Mesodermal cell (in vitro differentiated cells): ENCODE measurements at regions not wholly inside any gene's neighbourhood (a gene's known extent, or its start where the extent isn't known, plus 50 kb on each side); places are given as distances from the start of the nearest gene placed in this dataset.

Source experiments
- H3K27ac ChIP-seq: 2 replicates; pipeline ENCODE4 v1.7.0; 2013; ENCODE audit warnings: mild to moderate bottlenecking, low read depth, low read length, moderate library complexity; ENCODE audit not compliant: severe bottlenecking
- H3K36me3 ChIP-seq: 2 replicates; pipeline ENCODE4 v1.7.1; 2013; ENCODE audit warnings: mild to moderate bottlenecking, low read length, moderate library complexity; ENCODE audit not compliant: control insufficient read depth, insufficient read depth
- H3K4me1 ChIP-seq: one replicate; pipeline ENCODE4 v1.7.1; 2013; ENCODE audit warnings: mild to moderate bottlenecking, low read length; ENCODE audit not compliant: insufficient read depth, control insufficient read depth, poor library complexity, severe bottlenecking
- H3K4me3 ChIP-seq: 2 replicates; pipeline ENCODE4 v1.7.0; 2013; ENCODE audit warnings: low read length, control low read depth, mild to moderate bottlenecking; ENCODE audit not compliant: insufficient read depth, poor library complexity, severe bottlenecking; ENCODE audit errors: extremely low read depth
- H3K9me3 ChIP-seq: 2 replicates; pipeline ENCODE4 v1.7.1; 2013; ENCODE audit warnings: mild to moderate bottlenecking, low read length, moderate library complexity; ENCODE audit not compliant: control insufficient read depth
- whole genome bisulfite sequencing, 2 experiments: methylation state at CpG; one replicate each; pipeline ENCODE4 v1.1.5; 2013; ENCODE audit warnings: missing lambda C conversion rate in 2 of 2; ENCODE audit not compliant: insufficient coverage in 2 of 2; 5-methylcytosine and 5-hydroxymethylcytosine counted together

DNA sequence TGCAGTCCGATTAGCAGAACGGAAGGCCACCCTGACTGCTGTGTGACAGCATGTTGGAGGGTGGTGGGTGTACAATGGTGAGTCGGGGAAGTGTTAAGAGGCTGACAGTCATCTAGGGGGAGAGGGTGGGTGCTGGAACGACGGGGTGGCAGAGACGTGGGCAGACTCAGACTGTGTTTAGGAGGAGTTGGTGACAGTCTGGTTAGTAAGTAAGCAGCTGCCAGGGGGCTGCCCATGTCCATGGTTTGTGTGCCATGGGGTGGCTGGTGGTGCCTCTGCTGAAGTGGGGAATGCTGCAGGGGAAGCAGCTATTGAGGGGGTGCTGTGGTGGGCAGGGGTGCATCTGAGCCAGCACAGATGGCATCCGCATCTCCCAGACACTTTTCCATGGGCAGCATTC, 51.3 kb upstream of the BOD1 start:
- Histone ChIP-seq H3K4me1 (peaks cover 22% of the 10 kb centered on the region), H3K9me3 (peaks cover 6% of the 10 kb centered on the region), H3K27ac (no peak overlapping the region), H3K4me3 (no peak overlapping the region), H3K36me3 (no peaks in the 10 kb centered on the region)
- 92 to 97% methylated on average over 7 of the region's 7 CpGs for WGBS, 2 experiments

GRCh38 chr5:173668245-173668800, 51.9 kb upstream of the BOD1 start:
- Histone ChIP-seq H3K4me3 (no peak overlapping the region), H3K27ac (no peak overlapping the region), H3K36me3 (no peaks in the 10 kb centered on the region), H3K9me3 (peaks cover 6% of the 10 kb centered on the region), H3K4me1 (peaks cover 22% of the 10 kb centered on the region)
- WGBS, 2 experiments, result 85 to 95% methylated on average over 2 of the region's 2 CpGs

DNA sequence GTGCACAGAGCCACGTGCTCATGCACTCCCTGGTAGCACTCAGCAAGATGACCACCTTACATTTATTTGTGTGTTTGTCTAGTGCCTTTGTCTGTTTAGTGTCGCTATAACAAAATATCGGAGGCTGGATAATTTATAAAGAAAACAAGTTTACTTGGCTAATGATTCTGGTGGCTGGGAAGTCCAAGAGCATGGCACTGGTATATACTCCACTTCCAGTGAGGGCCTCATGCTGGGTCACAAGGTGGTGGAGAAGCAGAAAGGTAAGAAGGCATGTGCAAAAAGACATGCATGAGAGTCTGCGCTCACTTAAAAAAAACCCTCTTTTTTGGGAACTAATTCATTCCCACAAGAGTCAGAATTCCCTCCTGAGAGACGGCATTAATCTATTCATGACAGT, 52.5 kb upstream of the BOD1 start:
- H3K27ac ChIP-seq, result no peak overlapping the region
- no peak overlapping the region for H3K4me3 ChIP-seq
- H3K36me3 ChIP-seq, result no peaks in the 10 kb centered on the region
- peaks cover 22% of the 10 kb centered on the region for H3K4me1 ChIP-seq
- peaks cover 6% of the 10 kb centered on the region for H3K9me3 ChIP-seq
- WGBS, 2 experiments, result 96 to 98% methylated on average over 4 of the region's 5 CpGs

DNA sequence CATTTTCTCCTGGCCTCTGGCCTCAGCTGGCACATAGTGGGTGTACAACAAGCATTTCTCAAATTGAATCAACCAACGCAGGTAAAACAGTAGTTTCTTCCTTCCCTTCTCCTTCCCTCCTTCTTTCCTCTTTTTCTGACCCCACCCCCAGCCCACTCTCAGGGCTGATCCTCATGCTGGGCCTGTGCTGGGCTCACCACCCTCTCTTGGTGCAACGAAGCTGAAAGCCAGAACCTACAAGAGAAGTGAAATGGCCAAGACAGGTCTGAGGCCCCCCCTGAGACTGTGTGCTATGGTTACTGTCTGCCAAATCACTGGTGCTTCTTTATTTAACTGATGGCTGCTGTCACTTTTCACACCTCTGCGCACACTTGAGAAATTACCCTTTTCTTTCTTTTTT, 53.0 kb upstream of the BOD1 start:
- no peak overlapping the region for H3K4me3 ChIP-seq
- WGBS, 2 experiments, result 63 to 100% methylated on average over 1 to 3 of the region's 3 CpGs
- peaks cover 16% of the 10 kb centered on the region for H3K4me1 ChIP-seq
- no peak overlapping the region for H3K27ac ChIP-seq
- H3K9me3 ChIP-seq, result peaks cover 6% of the 10 kb centered on the region
- H3K36me3 ChIP-seq, result no peaks in the 10 kb centered on the region

DNA sequence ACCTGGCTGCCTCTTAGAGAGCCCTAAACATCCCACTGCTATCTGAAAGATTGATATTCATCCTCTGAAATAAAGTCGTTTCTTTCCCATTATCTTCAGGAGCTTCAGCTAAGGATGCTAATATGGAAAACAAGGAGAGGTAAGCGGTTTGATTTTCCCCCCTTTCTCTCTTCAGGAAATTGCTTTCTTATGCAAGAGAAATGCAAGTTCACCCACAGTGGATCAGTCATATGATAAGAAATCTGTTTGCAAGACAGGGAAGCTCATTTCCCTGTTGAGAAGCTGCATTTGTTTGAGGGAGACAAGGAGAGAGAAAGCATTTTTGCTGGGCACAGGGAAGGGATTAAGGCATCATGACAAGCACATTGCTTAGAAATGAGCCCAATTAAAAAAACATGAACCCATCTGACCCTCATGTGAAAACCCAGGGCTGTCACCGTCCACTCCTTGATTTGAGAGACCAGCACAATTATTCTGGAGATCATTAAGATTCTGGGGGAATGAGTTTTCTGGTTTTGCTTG, 53.7 kb upstream of the BOD1 start:
- H3K9me3 ChIP-seq, result peaks cover 6% of the 10 kb centered on the region
- H3K27ac ChIP-seq, result no peak overlapping the region
- no CpG with 5 or more reads among the region's 3 CpGs for WGBS, 2 experiments
- H3K4me3 ChIP-seq, result no peak overlapping the region
- H3K4me1 ChIP-seq, result peaks cover 16% of the 10 kb centered on the region
- H3K36me3 ChIP-seq, result no peaks in the 10 kb centered on the region

GRCh38 chr5:173670791-173671120, 54.3 kb upstream of the BOD1 start:
- H3K4me3 ChIP-seq, result no peak overlapping the region
- H3K27ac ChIP-seq, result no peak overlapping the region
- WGBS, 2 experiments, result 66 to 69% methylated on average over 11 of the region's 12 CpGs

DNA sequence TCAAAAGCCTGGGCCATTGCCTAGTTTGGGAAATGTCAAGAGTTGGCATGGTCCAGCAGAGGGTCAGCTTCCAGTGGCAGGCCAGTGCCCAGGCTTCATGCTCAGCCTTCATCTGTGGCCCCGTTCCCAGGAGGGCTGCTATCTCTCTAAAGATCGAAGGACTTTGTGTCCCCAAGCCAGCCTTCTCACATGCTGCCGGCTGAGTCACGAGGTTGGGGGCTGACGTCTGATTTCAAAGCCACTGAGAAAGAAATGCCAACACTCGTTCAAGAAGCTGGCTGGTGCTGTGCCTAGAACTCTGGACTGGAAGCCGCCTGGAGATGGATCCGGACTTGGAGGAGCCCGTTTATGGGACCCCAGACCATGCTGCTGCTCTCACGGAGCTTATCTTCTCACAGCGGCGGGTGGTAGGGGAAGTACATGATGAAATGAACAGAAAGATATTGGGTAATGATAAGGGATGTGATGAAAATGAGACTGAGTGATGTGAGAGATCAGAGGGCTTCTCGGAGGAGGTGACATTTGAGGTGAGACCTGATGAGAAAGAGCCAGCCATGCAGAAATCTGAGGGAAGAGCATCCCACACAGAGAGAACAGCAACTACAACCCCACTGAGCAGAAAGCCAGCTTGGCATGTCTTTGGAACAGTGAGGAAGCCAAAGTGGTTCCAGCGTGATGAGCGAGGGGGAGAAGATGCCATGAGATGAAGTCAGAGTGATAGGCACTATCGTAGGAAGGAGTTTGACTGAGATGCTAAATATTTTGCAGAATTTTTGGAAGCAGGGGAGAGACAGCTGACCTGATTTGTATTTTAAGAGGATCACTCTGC, 54.9 kb upstream of the BOD1 start:
- WGBS, 2 experiments, result 79 to 80% methylated on average over 12 to 16 of the region's 16 CpGs
- H3K9me3 ChIP-seq, result peaks cover 6% of the 10 kb centered on the region
- no peaks in the 10 kb centered on the region for H3K36me3 ChIP-seq
- no peak overlapping the region for H3K27ac ChIP-seq
- H3K4me1 ChIP-seq, result peaks cover 16% of the 10 kb centered on the region
- no peak overlapping the region for H3K4me3 ChIP-seq

More at GRCh38 chr5:173670791-173671120, 54.3 kb upstream of the BOD1 start:
- Histone ChIP-seq H3K36me3 (no peaks in the 10 kb centered on the region), H3K9me3 (peaks cover 6% of the 10 kb centered on the region), H3K4me1 (peaks cover 16% of the 10 kb centered on the region)

- Histone ChIP-seq H3K4me3 (no peak overlapping the region), H3K4me1 (peaks cover 16% of the 10 kb centered on the region), H3K9me3 (peaks cover 6% of the 10 kb centered on the region), H3K36me3 (no peaks in the 10 kb centered on the region), H3K27ac (no peak overlapping the region)
- 98% methylated on average over 5 of the region's 8 CpGs for WGBS, 2 experiments
Observed at GRCh38 chr5:173672166-173672565, 55.7 kb upstream of the BOD1 start.

DNA sequence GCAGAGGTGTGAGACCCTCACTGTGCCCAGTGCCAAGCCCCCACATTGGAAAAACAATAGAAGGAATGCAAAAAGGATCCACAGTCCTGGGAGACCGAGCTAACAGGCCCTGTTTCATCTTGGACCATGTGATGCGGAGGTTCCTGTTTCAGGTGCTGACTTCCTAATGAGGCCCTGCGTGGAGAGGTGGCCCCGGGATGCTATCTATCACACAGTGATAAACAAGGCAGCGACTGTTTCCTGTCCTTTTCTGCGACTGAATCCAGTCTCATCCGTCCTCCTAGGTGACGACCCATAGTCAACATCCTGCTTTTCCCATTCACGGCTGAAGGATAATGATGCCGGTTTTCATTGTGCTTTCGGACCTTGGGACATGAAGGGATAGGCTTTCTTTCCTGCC, 56.4 kb upstream of the BOD1 start:
- Histone ChIP-seq H3K4me3 (no peak overlapping the region), H3K27ac (no peak overlapping the region), H3K4me1 (peaks cover 16% of the 10 kb centered on the region), H3K36me3 (no peaks in the 10 kb centered on the region), H3K9me3 (peaks cover 6% of the 10 kb centered on the region)
- 78 to 80% methylated on average over 7 of the region's 11 CpGs for WGBS, 2 experiments

- peaks cover 6% of the 10 kb centered on the region for H3K9me3 ChIP-seq
- no peaks in the 10 kb centered on the region for H3K36me3 ChIP-seq
- 82 to 90% methylated on average over 5 to 10 of the region's 16 CpGs for WGBS, 2 experiments
- no peak overlapping the region for H3K27ac ChIP-seq
- no peak overlapping the region for H3K4me3 ChIP-seq
- H3K4me1 ChIP-seq, result peaks cover 16% of the 10 kb centered on the region
Observed at GRCh38 chr5:173673295-173674101, 57.0 kb upstream of the BOD1 start.
